GM19025 (cell line): ENCODE measurements at regions not wholly inside any gene's neighbourhood (a gene's known extent, or its start where the extent isn't known, plus 50 kb on each side); places are given as distances from the start of the nearest gene placed in this dataset.
"Not testable (repeated sequence)": the region's sequence is repeated elsewhere in the genome, so short reads cannot be mapped to it uniquely, and the experiment has no call there.

Experiments
- ATAC-seq: cut with Tn5 transposase; IDR thresholded peaks from one replicate; pipeline ENCODE4 v1.9.1; 2021; ENCODE audit warnings: mild to moderate bottlenecking, low read depth, moderate library complexity; ENCODE audit not compliant: unreplicated experiment

- ATAC-seq, result no peak
Measured at GRCh38 chr11:112533682-112534081, 273.0 kb upstream of the PLET1 start.

- ATAC-seq, result no peak
Measured at GRCh38 chr11:112534208-112534607, 273.5 kb upstream of the PLET1 start.

GRCh38 chr11:112537026-112537425, 276.4 kb upstream of the PLET1 start:
- no peak for ATAC-seq

- no peak for ATAC-seq
Measured at GRCh38 chr11:112537846-112538330, 277.2 kb upstream of the PLET1 start.

GRCh38 chr11:112538534-112539280, 278.0 kb upstream of the PLET1 start:
- no peak for ATAC-seq

GRCh38 chr11:112539281-112539555, 278.6 kb upstream of the PLET1 start:
- ATAC-seq, result not testable (repeated sequence)

- ATAC-seq, result no peak
Measured at GRCh38 chr11:112539741-112540140, 279.1 kb upstream of the PLET1 start.

- no peak for ATAC-seq
Measured at GRCh38 chr11:112540261-112540660, 279.6 kb upstream of the PLET1 start.

GRCh38 chr11:112541140-112542046, 280.7 kb upstream of the PLET1 start:
- ATAC-seq, result no peak

- no peak for ATAC-seq
Measured at GRCh38 chr11:112542479-112542878, 281.8 kb upstream of the PLET1 start.

- no peak for ATAC-seq
Measured at GRCh38 chr11:112543390-112543789, 282.7 kb upstream of the PLET1 start.

GRCh38 chr11:112548641-112549040, 288.0 kb upstream of the PLET1 start:
- ATAC-seq, result no peak

GRCh38 chr11:112553205-112553731, 292.6 kb upstream of the PLET1 start:
- ATAC-seq, result no peak

GRCh38 chr11:112554586-112554985, 293.9 kb upstream of the PLET1 start:
- ATAC-seq, result no peak

- no peak for ATAC-seq
Measured at GRCh38 chr11:112555491-112556364, 295.1 kb upstream of the PLET1 start.

- ATAC-seq, result no peak
Measured at GRCh38 chr11:112558691-112559090, 298.0 kb upstream of the PLET1 start.

GRCh38 chr11:112563808-112564207, 303.1 kb upstream of the PLET1 start:
- no peak for ATAC-seq

- no peak for ATAC-seq
Measured at GRCh38 chr11:112564228-112564955, 303.7 kb upstream of the PLET1 start.

- ATAC-seq, result no peak
Measured at GRCh38 chr11:112565551-112565950, 304.9 kb upstream of the PLET1 start.

- no peak for ATAC-seq
Measured at GRCh38 chr11:112566124-112566523, 305.5 kb upstream of the PLET1 start.
